ENCODE measurements at regions not wholly inside any gene's neighbourhood (a gene's known extent, or its start where the extent isn't known, plus 50 kb on each side); places are given as distances from the start of the nearest gene placed in this dataset.

GRCh38 chr1:185402930-185403329 lies 85.9 kb upstream of the IVNS1ABP start:
- H3K27ac ChIP-seq: peak overlapping the region; percentile 79
- TF ChIP-seq, protein P1, sequence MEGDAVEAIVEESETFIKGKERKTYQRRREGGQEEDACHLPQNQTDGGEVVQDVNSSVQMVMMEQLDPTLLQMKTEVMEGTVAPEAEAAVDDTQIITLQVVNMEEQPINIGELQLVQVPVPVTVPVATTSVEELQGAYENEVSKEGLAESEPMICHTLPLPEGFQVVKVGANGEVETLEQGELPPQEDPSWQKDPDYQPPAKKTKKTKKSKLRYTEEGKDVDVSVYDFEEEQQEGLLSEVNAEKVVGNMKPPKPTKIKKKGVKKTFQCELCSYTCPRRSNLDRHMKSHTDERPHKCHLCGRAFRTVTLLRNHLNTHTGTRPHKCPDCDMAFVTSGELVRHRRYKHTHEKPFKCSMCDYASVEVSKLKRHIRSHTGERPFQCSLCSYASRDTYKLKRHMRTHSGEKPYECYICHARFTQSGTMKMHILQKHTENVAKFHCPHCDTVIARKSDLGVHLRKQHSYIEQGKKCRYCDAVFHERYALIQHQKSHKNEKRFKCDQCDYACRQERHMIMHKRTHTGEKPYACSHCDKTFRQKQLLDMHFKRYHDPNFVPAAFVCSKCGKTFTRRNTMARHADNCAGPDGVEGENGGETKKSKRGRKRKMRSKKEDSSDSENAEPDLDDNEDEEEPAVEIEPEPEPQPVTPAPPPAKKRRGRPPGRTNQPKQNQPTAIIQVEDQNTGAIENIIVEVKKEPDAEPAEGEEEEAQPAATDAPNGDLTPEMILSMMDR (conservative IDR thresholded peaks at IDR 0.05): no peak

- no peak overlapping the region for H3K27ac ChIP-seq
- TF ChIP-seq, protein P1 (conservative IDR thresholded peaks at IDR 0.05): no peak
Measured at GRCh38 chr1:185401019-185401418, 84.0 kb upstream of the IVNS1ABP start.

GRCh38 chr1:185400052-185400451 lies 83.0 kb upstream of the IVNS1ABP start:
- TF ChIP-seq, protein P1 (conservative IDR thresholded peaks at IDR 0.05): no peak
- H3K27ac ChIP-seq: no peak overlapping the region

- H3K27ac ChIP-seq: no peak overlapping the region
Measured at GRCh38 chr1:185398599-185398998, 81.6 kb upstream of the IVNS1ABP start.

DNA sequence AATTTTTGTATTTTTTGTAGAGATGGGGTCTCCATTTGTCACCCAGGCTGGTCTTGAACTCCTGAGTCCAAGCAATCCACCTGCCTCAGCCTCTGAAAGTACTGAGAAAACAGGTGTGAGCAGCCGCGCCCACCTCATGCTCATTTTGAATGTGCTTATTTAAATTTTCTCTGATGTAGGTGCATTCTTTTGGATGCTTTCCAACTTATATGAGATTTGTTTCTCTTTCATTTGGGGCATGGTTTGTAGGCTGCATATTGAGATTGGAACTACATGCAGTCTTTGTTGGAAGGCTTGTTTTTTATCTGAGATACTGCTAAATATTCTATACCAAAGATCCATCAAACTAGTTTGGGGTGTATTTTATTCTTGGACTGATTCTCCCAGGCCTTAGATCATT lies 81.0 kb upstream of the IVNS1ABP start:
- no peak overlapping the region for H3K27ac ChIP-seq
- TF ChIP-seq, protein P1 (conservative IDR thresholded peaks at IDR 0.05): no peak

More at GRCh38 chr1:185398599-185398998, 81.6 kb upstream of the IVNS1ABP start:
- TF ChIP-seq, protein P1 (conservative IDR thresholded peaks at IDR 0.05): no peak

GRCh38 chr1:185397183-185397582 lies 80.1 kb upstream of the IVNS1ABP start:
- TF ChIP-seq, protein P1 (conservative IDR thresholded peaks at IDR 0.05): no peak

DNA sequence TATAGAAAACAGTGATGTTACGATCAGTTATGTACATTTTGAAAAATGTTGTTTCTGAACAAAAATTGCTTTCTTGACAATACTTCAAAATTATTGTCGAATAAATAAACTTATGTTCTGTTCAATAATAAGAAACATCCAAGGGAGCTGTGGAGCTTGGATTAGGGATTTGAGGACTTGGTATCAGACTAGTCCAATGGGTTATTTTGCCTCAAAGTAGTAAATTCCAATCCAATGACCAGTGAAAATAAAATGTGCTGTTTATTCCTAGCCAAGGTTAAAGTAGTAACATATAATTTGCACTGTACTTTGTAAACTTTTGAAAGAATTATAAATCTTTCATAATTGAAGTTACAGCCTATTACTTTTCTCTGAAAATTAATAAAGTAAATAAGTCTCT lies 79.1 kb upstream of the IVNS1ABP start:
- TF ChIP-seq, protein P1 (conservative IDR thresholded peaks at IDR 0.05): no peak
- H3K27ac ChIP-seq: no peak overlapping the region

More at GRCh38 chr1:185397183-185397582, 80.1 kb upstream of the IVNS1ABP start:
- no peak overlapping the region for H3K27ac ChIP-seq
